HG03280 (cell line): ENCODE measurements at regions not wholly inside any gene's neighbourhood (a gene's known extent, or its start where the extent isn't known, plus 50 kb on each side); places are given as distances from the start of the nearest gene placed in this dataset.

ENCODE experiments used
- ATAC-seq: cut with Tn5 transposase; IDR thresholded peaks from one replicate; pipeline ENCODE4 v1.9.1; 2021; ENCODE audit warnings: mild to moderate bottlenecking, moderate library complexity; ENCODE audit not compliant: unreplicated experiment

- ATAC-seq: no peak
These were observed 452.1 kb downstream of the TXNL1 start for GRCh38 chr18:56186319-56186718.

- ATAC-seq: no peak
These were observed 453.3 kb downstream of the TXNL1 start for GRCh38 chr18:56185126-56185525.

GRCh38 chr18:56176751-56177150 lies 461.6 kb downstream of the TXNL1 start:
- no peak for ATAC-seq

GRCh38 chr18:56175330-56176001 lies 462.9 kb downstream of the TXNL1 start:
- ATAC-seq: no peak

GRCh38 chr18:56173542-56174220 lies 464.7 kb downstream of the TXNL1 start:
- no peak for ATAC-seq

- no peak for ATAC-seq
These were observed 465.9 kb downstream of the TXNL1 start for GRCh38 chr18:56172527-56172926.

GRCh38 chr18:56171848-56172247 lies 466.5 kb downstream of the TXNL1 start:
- no peak for ATAC-seq

- no peak for ATAC-seq
These were observed 470.2 kb downstream of the TXNL1 start for GRCh38 chr18:56168049-56168781.

GRCh38 chr18:56167366-56167765 lies 471.0 kb downstream of the TXNL1 start:
- ATAC-seq: no peak

- ATAC-seq: no peak
These were observed 471.5 kb downstream of the TXNL1 start for GRCh38 chr18:56166914-56167313.

- ATAC-seq: no peak
These were observed 472.6 kb downstream of the TXNL1 start for GRCh38 chr18:56165601-56166355.

- ATAC-seq: no peak
These were observed 475.8 kb downstream of the TXNL1 start for GRCh38 chr18:56162311-56163265.

- ATAC-seq: no peak
These were observed 476.7 kb downstream of the TXNL1 start for GRCh38 chr18:56161566-56162260.

- ATAC-seq: no peak
These were observed 479.7 kb downstream of the TXNL1 start for GRCh38 chr18:56158676-56159075.

- no peak for ATAC-seq
These were observed 480.9 kb downstream of the TXNL1 start for GRCh38 chr18:56157541-56157940.

- no peak for ATAC-seq
These were observed 485.7 kb downstream of the TXNL1 start for GRCh38 chr18:56152551-56153310.

- ATAC-seq: no peak
These were observed 490.0 kb downstream of the TXNL1 start for GRCh38 chr18:56148373-56148772.

GRCh38 chr18:56146565-56146964 lies 491.8 kb downstream of the TXNL1 start:
- no peak for ATAC-seq

- no peak for ATAC-seq
These were observed 496.4 kb downstream of the TXNL1 start for GRCh38 chr18:56142001-56142400.
